ENCODE measurements at regions not wholly inside any gene's neighbourhood (a gene's known extent, or its start where the extent isn't known, plus 50 kb on each side); places are given as distances from the start of the nearest gene placed in this dataset.

DNA sequence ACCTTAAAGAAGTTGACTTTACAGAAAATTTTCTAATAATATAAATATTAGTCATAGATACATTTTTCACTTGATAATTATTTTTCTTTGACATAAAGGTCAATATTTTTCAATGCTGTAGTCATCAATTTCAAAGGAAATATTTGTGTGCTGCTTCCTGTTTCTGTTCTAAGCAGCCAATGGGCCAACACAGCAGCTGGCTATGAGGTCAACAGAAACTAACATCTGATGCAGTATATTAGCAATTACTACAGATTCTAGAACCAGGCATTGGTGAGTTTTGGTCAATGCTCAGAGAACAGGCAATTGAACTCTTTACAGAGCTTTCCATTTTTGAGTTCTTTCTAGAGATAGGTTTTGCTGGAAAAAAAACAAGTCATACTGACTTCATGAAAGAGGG is 669.6 kb upstream of the NRSN1 start:
- TF ChIP-seq EZH2 (IDR thresholded peaks at IDR 0.05) = no peak
- no peak for TF ChIP-seq POLR2AphosphoS5 (IDR thresholded peaks at IDR 0.05; ENCODE audit: borderline replicate concordance, low read depth, low read length)
- no peak for TF ChIP-seq FOXP2 (optimal IDR thresholded peaks at IDR 0.05; ENCODE audit: control extremely low read depth, extremely low read length, insufficient read depth)
